Neural cell (in vitro differentiated cells): ENCODE measurements at regions not wholly inside any gene's neighbourhood (a gene's known extent, or its start where the extent isn't known, plus 50 kb on each side); places are given as distances from the start of the nearest gene placed in this dataset.

Source experiments
- H2AFZ ChIP-seq: fragments of 200-600, 300-800 bp; sonication (generic), shearing (Covaris generic); 2 replicates; pipeline ENCODE4 v1.6.0; 2014; ENCODE audit warnings: low read depth, mild to moderate bottlenecking, antibody characterized with exemption, low read length, moderate library complexity
- H3F3A ChIP-seq: fragments of 200-600 bp; shearing (Covaris generic); 2 replicates; pipeline ENCODE4 v1.6.1; 2016; ENCODE audit warnings: mild to moderate bottlenecking, moderate library complexity, mixed read lengths, antibody characterized with exemption, low read length; ENCODE audit not compliant: insufficient read depth, poor library complexity, severe bottlenecking
- H3K27ac ChIP-seq: fragments of 200-600, 300-800 bp; sonication (generic), shearing (Covaris generic); 2 replicates; pipeline ENCODE4 v1.5.1; 2014; ENCODE audit warnings: mild to moderate bottlenecking, low read length, moderate library complexity
- H3K27me3 ChIP-seq: fragments of 300-800, 200-600 bp; sonication (generic), shearing (Covaris generic); 2 replicates; pipeline ENCODE4 v1.6.0; 2014; ENCODE audit warnings: mild to moderate bottlenecking, low read depth, low read length, moderate library complexity; ENCODE audit not compliant: insufficient read depth
- H3K36me3 ChIP-seq: fragments of 300-800, 200-600 bp; sonication (generic), shearing (Covaris generic); 2 replicates; pipeline ENCODE4 v1.5.1; 2014; ENCODE audit warnings: mild to moderate bottlenecking, antibody characterized with exemption, low read length, moderate library complexity; ENCODE audit not compliant: insufficient read depth
- H3K4me2 ChIP-seq: fragments of 300-800, 200-600 bp; sonication (generic), shearing (Covaris generic); 2 replicates; pipeline ENCODE4 v1.6.0; 2014; ENCODE audit warnings: mild to moderate bottlenecking, low read length
- H3K4me3 ChIP-seq: fragments of 300-800, 200-600 bp; sonication (generic), shearing (Covaris generic); 2 replicates; pipeline ENCODE4 v1.5.1; 2014; ENCODE audit warnings: mild to moderate bottlenecking, low read length, moderate library complexity
- H3K79me2 ChIP-seq: fragments of 200-600 bp; shearing (Covaris generic); replicated peaks from 2 replicates; pipeline ENCODE4 v1.6.0; 2014; ENCODE audit warnings: mild to moderate bottlenecking, low read length, moderate library complexity; ENCODE audit not compliant: insufficient read depth
- H3K9ac ChIP-seq: fragments of 300-800, 200-600 bp; sonication (generic), shearing (Covaris generic); 2 replicates; pipeline ENCODE4 v1.6.1; 2016; ENCODE audit warnings: mild to moderate bottlenecking, low read length, mixed read lengths
- H3K9me2 ChIP-seq: fragments of 200-600 bp; shearing (Covaris generic); 2 replicates; pipeline ENCODE4 v1.6.1; 2016; ENCODE audit warnings: mild to moderate bottlenecking, low read length, mixed read lengths; ENCODE audit not compliant: insufficient read depth
- H3K9me3 ChIP-seq: fragments of 200-600, 300-800 bp; sonication (generic), shearing (Covaris generic); 2 replicates; pipeline ENCODE4 v1.6.1; 2016; ENCODE audit warnings: mild to moderate bottlenecking, mixed run types, low read length, moderate library complexity, mixed read lengths
- H4K20me1 ChIP-seq: fragments of 200-600 bp; shearing (Covaris generic); 2 replicates; pipeline ENCODE4 v1.6.1; 2016; ENCODE audit warnings: mild to moderate bottlenecking, mixed run types; ENCODE audit not compliant: insufficient read depth
- CTCF ChIP-seq: fragments of 450-650 bp; IDR thresholded peaks from 2 replicates; pipeline ENCODE4 v1.5.1; 2014; ENCODE audit warnings: antibody characterized with exemption, mild to moderate bottlenecking, moderate library complexity; ENCODE audit not compliant: poor library complexity, severe bottlenecking
- EP300 ChIP-seq: fragments of 450-650 bp; conservative IDR thresholded peaks from 2 replicates; pipeline ENCODE4 v1.6.1; 2014; ENCODE audit warnings: antibody characterized with exemption, mild to moderate bottlenecking, moderate library complexity; ENCODE audit not compliant: poor library complexity, severe bottlenecking
- EZH2 ChIP-seq: fragments of 200-600, 300-800 bp; shearing (Covaris generic), sonication (generic); IDR thresholded peaks from 2 replicates; pipeline ENCODE4 v1.6.1; 2014; ENCODE audit warnings: antibody characterized with exemption, low read length, borderline replicate concordance, mild to moderate bottlenecking; ENCODE audit not compliant: insufficient read depth, poor library complexity, severe bottlenecking
- MXI1 ChIP-seq: fragments of 450-650 bp; conservative IDR thresholded peaks from 2 replicates; pipeline ENCODE4 v1.6.1; 2014; ENCODE audit warnings: antibody characterized with exemption, mild to moderate bottlenecking; ENCODE audit not compliant: poor library complexity, severe bottlenecking
- POLR2AphosphoS5 ChIP-seq: IDR thresholded peaks from 2 replicates; pipeline ENCODE4 v1.6.1; 2012
- RAD21 ChIP-seq: fragments of 450-650 bp; conservative IDR thresholded peaks from 2 replicates; pipeline ENCODE4 v1.6.1; 2014; ENCODE audit warnings: antibody characterized with exemption, mild to moderate bottlenecking, moderate library complexity
- REST ChIP-seq: IDR thresholded peaks from 2 replicates; pipeline ENCODE4 v1.6.1; 2012; ENCODE audit warnings: borderline replicate concordance
- SMC3 ChIP-seq: fragments of 450-650 bp; conservative IDR thresholded peaks from 2 replicates; pipeline ENCODE4 v1.6.1; 2014; ENCODE audit warnings: antibody characterized with exemption, mild to moderate bottlenecking, moderate library complexity; ENCODE audit not compliant: poor library complexity
- TAF1 ChIP-seq: IDR thresholded peaks from 2 replicates; pipeline ENCODE4 v1.6.1; 2012; ENCODE audit warnings: low read depth

- no peaks in the 10 kb centered on the region for H3K9me3 ChIP-seq
- no peaks in the 10 kb centered on the region for H3K9me2 ChIP-seq
- no peaks in the 10 kb centered on the region for H3K79me2 ChIP-seq
- no peak overlapping the region for H2AFZ ChIP-seq
- no peak overlapping the region for H3K4me2 ChIP-seq
- H3K36me3 ChIP-seq: no peaks in the 10 kb centered on the region
- no peak for TF ChIP-seq EZH2
- TF ChIP-seq EP300: no peak
- TF ChIP-seq POLR2AphosphoS5: no peak
- TF ChIP-seq MXI1: no peak
- no peak for TF ChIP-seq TAF1
- TF ChIP-seq SMC3: no peak
- no peak for TF ChIP-seq RAD21
- TF ChIP-seq REST: no peak
- TF ChIP-seq CTCF: no peak
- H3K27me3 ChIP-seq: no peaks in the 10 kb centered on the region
- no peaks in the 10 kb centered on the region for H4K20me1 ChIP-seq
- H3F3A ChIP-seq: no peaks in the 10 kb centered on the region
- H3K9ac ChIP-seq: no peak overlapping the region
- H3K27ac ChIP-seq: no peak overlapping the region
- no peak overlapping the region for H3K4me3 ChIP-seq
These were observed 184.4 kb downstream of the SLITRK5 start for GRCh38 chr13:87855553-87855952.

- Histone ChIP-seq H3K4me3 (no peak overlapping the region), H3K27me3 (no peaks in the 10 kb centered on the region), H3K36me3 (no peaks in the 10 kb centered on the region), H3K9me3 (no peaks in the 10 kb centered on the region), H3K9ac (no peak overlapping the region), H3F3A (no peaks in the 10 kb centered on the region), H3K27ac (no peak overlapping the region), H3K4me2 (no peak overlapping the region), H2AFZ (no peak overlapping the region), H3K9me2 (no peaks in the 10 kb centered on the region), H3K79me2 (no peaks in the 10 kb centered on the region), H4K20me1 (no peaks in the 10 kb centered on the region)
- TF ChIP-seq SMC3 (no peak), REST (no peak), CTCF (no peak), MXI1 (no peak), EP300 (no peak), RAD21 (no peak), EZH2 (no peak), POLR2AphosphoS5 (no peak), TAF1 (no peak)
These were observed 188.1 kb downstream of the SLITRK5 start for GRCh38 chr13:87859261-87859660.
